ENCODE measurements at regions not wholly inside any gene's neighbourhood (a gene's known extent, or its start where the extent isn't known, plus 50 kb on each side); places are given as distances from the start of the nearest gene placed in this dataset.

DNA sequence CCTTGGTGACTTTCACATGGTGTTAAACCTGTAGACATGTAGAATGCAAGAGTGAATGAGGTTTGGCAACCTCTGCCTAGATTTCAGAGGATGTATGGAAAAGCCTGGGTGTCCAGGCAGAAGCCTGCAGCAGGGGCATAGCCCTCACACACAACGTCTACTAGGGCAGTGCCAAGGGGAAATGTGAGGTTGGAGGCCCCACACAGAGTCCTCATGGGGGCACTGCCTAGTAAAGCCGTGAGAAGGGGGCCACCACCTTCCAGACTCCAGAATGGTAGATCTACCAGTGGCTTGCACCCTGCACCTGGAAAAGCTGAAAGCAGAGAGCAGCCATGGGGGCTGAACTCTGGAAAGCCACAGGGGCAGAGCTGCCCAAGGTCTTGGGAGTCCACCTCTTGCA is 241.2 kb downstream of the KLF13 start:
- H3K4me3 ChIP-seq = no peak overlapping the region
- H3K27me3 ChIP-seq = no peaks in the 10 kb centered on the region
- H3K4me1 ChIP-seq = no peaks in the 10 kb centered on the region
- no peak overlapping the region for H3K27ac ChIP-seq
- H3K9me3 ChIP-seq = peaks cover 0 to 11% (median 0%) of the 10 kb centered on the region in 3 donors
- peaks cover 12 to 27% (median 18%) of the 10 kb centered on the region in 3 donors for H3K36me3 ChIP-seq
- TF ChIP-seq, protein P1, sequence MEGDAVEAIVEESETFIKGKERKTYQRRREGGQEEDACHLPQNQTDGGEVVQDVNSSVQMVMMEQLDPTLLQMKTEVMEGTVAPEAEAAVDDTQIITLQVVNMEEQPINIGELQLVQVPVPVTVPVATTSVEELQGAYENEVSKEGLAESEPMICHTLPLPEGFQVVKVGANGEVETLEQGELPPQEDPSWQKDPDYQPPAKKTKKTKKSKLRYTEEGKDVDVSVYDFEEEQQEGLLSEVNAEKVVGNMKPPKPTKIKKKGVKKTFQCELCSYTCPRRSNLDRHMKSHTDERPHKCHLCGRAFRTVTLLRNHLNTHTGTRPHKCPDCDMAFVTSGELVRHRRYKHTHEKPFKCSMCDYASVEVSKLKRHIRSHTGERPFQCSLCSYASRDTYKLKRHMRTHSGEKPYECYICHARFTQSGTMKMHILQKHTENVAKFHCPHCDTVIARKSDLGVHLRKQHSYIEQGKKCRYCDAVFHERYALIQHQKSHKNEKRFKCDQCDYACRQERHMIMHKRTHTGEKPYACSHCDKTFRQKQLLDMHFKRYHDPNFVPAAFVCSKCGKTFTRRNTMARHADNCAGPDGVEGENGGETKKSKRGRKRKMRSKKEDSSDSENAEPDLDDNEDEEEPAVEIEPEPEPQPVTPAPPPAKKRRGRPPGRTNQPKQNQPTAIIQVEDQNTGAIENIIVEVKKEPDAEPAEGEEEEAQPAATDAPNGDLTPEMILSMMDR (IDR thresholded peaks at IDR 0.05) = no peak
- intact Hi-C loops (cut with DNase I; ENCODE audit: low total_unique reads) = no loop called here
- DNase-seq = no peak

DNA sequence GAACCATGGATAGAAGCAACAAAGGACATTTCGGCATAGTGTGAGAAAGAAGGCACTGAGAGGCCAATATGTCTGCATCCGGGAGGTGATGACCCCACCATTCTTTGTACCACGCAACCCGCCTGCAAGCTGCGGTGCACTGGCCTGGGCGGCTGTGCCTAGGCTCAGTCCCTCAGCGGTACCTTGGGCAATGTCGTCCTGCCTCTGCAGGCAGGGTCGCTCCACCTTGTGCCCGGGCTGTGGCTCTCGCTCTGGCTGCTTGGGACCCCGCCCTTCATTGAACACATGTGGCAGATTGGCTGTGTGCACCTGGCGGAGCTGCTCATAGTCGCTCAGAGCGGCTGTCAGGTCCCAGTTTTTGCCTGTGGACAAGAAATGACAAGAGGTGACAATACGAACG is 243.2 kb downstream of the KLF13 start:
- H3K27me3 ChIP-seq = no peaks in the 10 kb centered on the region
- H3K4me3 ChIP-seq = no peak overlapping the region
- no peak overlapping the region for H3K27ac ChIP-seq
- no peak for DNase-seq
- H3K4me1 ChIP-seq = no peaks in the 10 kb centered on the region
- TF ChIP-seq, protein P1 (IDR thresholded peaks at IDR 0.05) = no peak
- intact Hi-C loops (cut with DNase I; ENCODE audit: low total_unique reads) = no loop called here
- peaks cover 0 to 11% (median 0%) of the 10 kb centered on the region in 3 donors for H3K9me3 ChIP-seq
- peaks cover 12 to 27% (median 18%) of the 10 kb centered on the region in 3 donors for H3K36me3 ChIP-seq

DNA sequence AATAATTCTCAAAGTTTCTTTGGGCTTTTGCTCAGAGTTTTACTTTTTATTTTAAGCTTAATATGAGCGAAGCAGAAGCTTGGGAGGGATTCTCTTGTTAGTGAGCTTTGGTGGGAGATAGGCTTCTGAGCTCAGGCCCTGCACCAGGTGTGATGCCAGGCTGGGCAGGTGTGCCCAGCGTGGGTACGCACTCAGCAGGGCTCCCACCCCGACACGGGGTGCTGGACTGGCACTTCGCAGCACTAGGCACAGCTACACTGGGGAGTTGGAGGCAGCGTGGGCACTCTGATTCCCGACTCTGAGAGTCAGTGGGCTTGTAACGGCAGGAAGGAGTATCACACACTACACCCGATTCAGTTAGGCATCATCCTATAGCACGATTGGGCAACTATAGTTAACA is 244.0 kb downstream of the KLF13 start:
- TF ChIP-seq, protein P1 (IDR thresholded peaks at IDR 0.05) = no peak
- Histone ChIP-seq H3K4me3 (no peak overlapping the region), H3K27ac (no peak overlapping the region), H3K4me1 (no peaks in the 10 kb centered on the region), H3K36me3 (peaks cover 12 to 27% (median 18%) of the 10 kb centered on the region in 3 donors), H3K9me3 (peaks cover 0 to 11% (median 0%) of the 10 kb centered on the region in 3 donors), H3K27me3 (no peaks in the 10 kb centered on the region)
- no peak for DNase-seq
- intact Hi-C loops (cut with DNase I; ENCODE audit: low total_unique reads) = no loop called here

DNA sequence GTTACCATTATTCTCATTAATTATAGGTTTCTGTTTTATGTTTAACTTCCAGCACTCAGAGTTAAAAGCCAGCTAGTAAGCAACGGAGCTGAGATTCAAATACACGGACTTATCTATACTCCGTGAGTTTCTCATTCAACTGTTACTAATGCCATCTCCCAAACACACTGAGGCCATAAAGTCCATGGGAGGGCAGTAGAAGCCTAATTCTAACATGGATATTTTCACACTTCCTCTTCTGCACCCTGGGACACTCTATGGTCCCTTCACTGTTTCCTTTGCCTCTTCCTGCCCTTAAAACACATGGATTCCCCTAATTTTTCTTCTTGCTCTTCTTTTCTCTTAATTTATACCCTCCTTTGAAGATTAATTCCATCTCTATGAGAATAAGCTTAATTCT is 245.0 kb downstream of the KLF13 start:
- peaks cover 12 to 27% (median 18%) of the 10 kb centered on the region in 3 donors for H3K36me3 ChIP-seq
- DNase-seq = no peak

DNA sequence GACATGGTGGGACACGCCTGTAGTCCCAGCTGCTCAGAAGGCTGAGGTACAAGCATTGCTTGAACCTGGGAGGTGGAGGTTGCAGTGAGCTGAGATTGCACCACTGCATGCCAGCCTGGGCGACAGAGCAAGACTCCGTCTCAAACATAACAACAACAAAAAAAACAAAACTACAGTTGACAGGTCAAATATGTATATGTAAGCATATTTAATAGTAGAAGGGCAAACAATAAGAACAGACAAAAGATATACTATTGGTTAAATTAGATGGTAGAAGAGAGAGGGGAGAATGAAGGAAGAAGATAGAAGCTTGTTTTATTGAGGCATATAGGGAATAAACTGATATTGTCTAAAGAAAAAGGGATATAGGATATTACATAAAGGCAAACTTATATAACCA is 247.1 kb downstream of the KLF13 start:
- Histone ChIP-seq H3K27me3 (no peaks in the 10 kb centered on the region), H3K27ac (no peak overlapping the region), H3K4me3 (no peak overlapping the region), H3K9me3 (peaks cover 0 to 1% (median 0%) of the 10 kb centered on the region in 3 donors), H3K4me1 (no peaks in the 10 kb centered on the region), H3K36me3 (peaks cover 0 to 14% (median 12%) of the 10 kb centered on the region in 3 donors)
- intact Hi-C loops (cut with DNase I; ENCODE audit: low total_unique reads) = no loop called here
- TF ChIP-seq, protein P1 (IDR thresholded peaks at IDR 0.05) = no peak
- no peak for DNase-seq

More for the DNA sequence above, 245.0 kb downstream of the KLF13 start:
- intact Hi-C loops (cut with DNase I; ENCODE audit: low total_unique reads) = no loop called here
- Histone ChIP-seq H3K9me3 (peaks cover 0 to 11% (median 0%) of the 10 kb centered on the region in 3 donors), H3K4me3 (no peak overlapping the region), H3K27me3 (no peaks in the 10 kb centered on the region), H3K4me1 (no peaks in the 10 kb centered on the region), H3K27ac (no peak overlapping the region)
- TF ChIP-seq, protein P1 (IDR thresholded peaks at IDR 0.05) = no peak

DNA sequence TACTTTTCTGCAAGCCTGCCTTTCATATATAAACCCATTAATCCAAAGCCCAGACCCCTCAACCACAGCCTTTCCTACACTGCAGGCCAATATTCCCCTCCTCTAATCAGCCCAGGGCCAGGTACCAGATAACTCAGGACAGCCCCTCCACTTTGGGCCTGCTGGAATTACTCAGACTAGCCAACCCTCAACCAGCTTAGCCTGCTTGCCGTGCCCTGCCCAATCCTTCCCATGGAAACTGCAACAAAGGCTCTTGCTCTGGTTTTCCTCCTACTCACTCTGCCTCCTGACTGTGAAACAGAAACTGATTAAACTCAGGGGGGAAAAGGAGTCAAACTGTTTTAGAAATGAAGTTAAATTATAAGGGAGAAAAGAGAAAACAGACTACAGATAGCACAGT is 248.1 kb downstream of the KLF13 start:
- TF ChIP-seq, protein P1 (IDR thresholded peaks at IDR 0.05) = no peak
- Histone ChIP-seq H3K4me1 (no peaks in the 10 kb centered on the region), H3K4me3 (no peak overlapping the region), H3K27me3 (no peaks in the 10 kb centered on the region), H3K36me3 (peaks cover 0 to 4% (median 2%) of the 10 kb centered on the region in 3 donors), H3K9me3 (no peaks in the 10 kb centered on the region), H3K27ac (no peak overlapping the region)
- DNase-seq = no peak
- intact Hi-C loops (cut with DNase I; ENCODE audit: low total_unique reads) = no loop called here

Measured in tibial artery (tissue), 4 donors.